Ovary (tissue), 3 donors: ENCODE measurements at regions not wholly inside any gene's neighbourhood (a gene's known extent, or its start where the extent isn't known, plus 50 kb on each side); places are given as distances from the start of the nearest gene placed in this dataset.

Source experiments
- EP300 ChIP-seq: sonication (generic); formaldehyde crosslinking; IDR thresholded peaks from one replicate; pipeline ENCODE4 v1.6.1; 2017; ENCODE audit warnings: antibody characterized with exemption
- TF ChIP-seq, protein P1 (sequence below), 3 donors: fragments of 450-650 bp in 2 of 3; fragments of 200-600 bp in 1 of 3; IDR thresholded peaks; one replicate each; pipeline versions ENCODE4 v1.5.1 to v1.8.0; 2016 to 2022; ENCODE audit warnings: antibody characterized with exemption in 3 of 3, mild to moderate bottlenecking in 1 of 3
- donor health status: DM: no; HTN: no; CAD: no.

GRCh38 chr15:35928847-35929246 lies 382.9 kb upstream of the DPH6 start:
- no peak for TF ChIP-seq EP300
- TF ChIP-seq, protein P1, sequence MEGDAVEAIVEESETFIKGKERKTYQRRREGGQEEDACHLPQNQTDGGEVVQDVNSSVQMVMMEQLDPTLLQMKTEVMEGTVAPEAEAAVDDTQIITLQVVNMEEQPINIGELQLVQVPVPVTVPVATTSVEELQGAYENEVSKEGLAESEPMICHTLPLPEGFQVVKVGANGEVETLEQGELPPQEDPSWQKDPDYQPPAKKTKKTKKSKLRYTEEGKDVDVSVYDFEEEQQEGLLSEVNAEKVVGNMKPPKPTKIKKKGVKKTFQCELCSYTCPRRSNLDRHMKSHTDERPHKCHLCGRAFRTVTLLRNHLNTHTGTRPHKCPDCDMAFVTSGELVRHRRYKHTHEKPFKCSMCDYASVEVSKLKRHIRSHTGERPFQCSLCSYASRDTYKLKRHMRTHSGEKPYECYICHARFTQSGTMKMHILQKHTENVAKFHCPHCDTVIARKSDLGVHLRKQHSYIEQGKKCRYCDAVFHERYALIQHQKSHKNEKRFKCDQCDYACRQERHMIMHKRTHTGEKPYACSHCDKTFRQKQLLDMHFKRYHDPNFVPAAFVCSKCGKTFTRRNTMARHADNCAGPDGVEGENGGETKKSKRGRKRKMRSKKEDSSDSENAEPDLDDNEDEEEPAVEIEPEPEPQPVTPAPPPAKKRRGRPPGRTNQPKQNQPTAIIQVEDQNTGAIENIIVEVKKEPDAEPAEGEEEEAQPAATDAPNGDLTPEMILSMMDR (IDR thresholded peaks at IDR 0.05) = no peak
